GM10248 (cell line): ENCODE measurements at regions not wholly inside any gene's neighbourhood (a gene's known extent, or its start where the extent isn't known, plus 50 kb on each side); places are given as distances from the start of the nearest gene placed in this dataset.

Experiments
- CTCF ChIA-PET: fragments of 300-600 bp; sonication (Branson Sonifier 250); formaldehyde crosslinking; extraction: SDS; loops from one replicate; lab custom pipeline; 2021; ENCODE audit warnings: antibody characterized with exemption; lab: Yijun Ruan, JAX
- POLR2A ChIA-PET: fragments of 350-650 bp; sonication (Branson Sonifier 250); formaldehyde crosslinking; extraction: SDS; loops from one replicate; lab custom pipeline; 2020; ENCODE audit warnings: antibody characterized with exemption; lab: Yijun Ruan, JAX
- DNase-seq: peaks from one replicate; pipeline ENCODE4 v3.0.0; 2012; ENCODE audit errors: extremely low spot score
- CTCF ChIP-seq: IDR thresholded peaks from 2 replicates; pipeline ENCODE4 v1.5.1; 2012; ENCODE audit warnings: mild to moderate bottlenecking, low read depth; ENCODE audit errors: extremely low read depth, missing control alignments, control extremely low read depth

GRCh38 chr2:830419-831224, 120.0 kb upstream of the SNTG2 start:
- ChIA-PET POLR2A (no interaction called here), CTCF (no interaction called here)
- DNase-seq: no peak
- no peak for TF ChIP-seq CTCF

GRCh38 chr2:829047-829446, 121.6 kb upstream of the SNTG2 start:
- ChIA-PET POLR2A (no interaction called here), CTCF (no interaction called here)
- no peak for TF ChIP-seq CTCF
- DNase-seq: no peak

- no peak for DNase-seq
- ChIA-PET POLR2A (no interaction called here), CTCF (no interaction called here)
- no peak for TF ChIP-seq CTCF
These were observed 125.7 kb upstream of the SNTG2 start for GRCh38 chr2:824954-825353.

- ChIA-PET CTCF (interaction anchor here (1.1 kb wide), 1 partner anchor 9 kb away, joined by 5 read pairs; no protein-coding TSS in a partner anchor), POLR2A (no interaction called here)
- TF ChIP-seq CTCF: no peak
- no peak for DNase-seq
These were observed 126.1 kb upstream of the SNTG2 start for GRCh38 chr2:824524-824923.

- TF ChIP-seq CTCF: no peak
- DNase-seq: no peak
- ChIA-PET CTCF (no interaction called here), POLR2A (no interaction called here)
These were observed 129.1 kb upstream of the SNTG2 start for GRCh38 chr2:821546-821945.

GRCh38 chr2:819601-820000, 131.0 kb upstream of the SNTG2 start:
- TF ChIP-seq CTCF: no peak
- ChIA-PET POLR2A (no interaction called here), CTCF (no interaction called here)
- no peak for DNase-seq
